Activated naive CD4-positive, alpha-beta T cell treated with anti-CD3 and anti-CD28 coated beads for 36 hours (primary cell): ENCODE measurements at regions not wholly inside any gene's neighbourhood (a gene's known extent, or its start where the extent isn't known, plus 50 kb on each side); places are given as distances from the start of the nearest gene placed in this dataset.

ENCODE experiments used
- CTCF ChIA-PET: fragments of 350-600 bp; sonication (Branson Sonifier 250); formaldehyde crosslinking; loops from one replicate; lab custom pipeline; 2021; ENCODE audit warnings: antibody characterized with exemption; lab: Charles Lee
- DNase-seq: peaks from one replicate; pipeline ENCODE4 v3.0.0-alpha.2; 2020
- H3K27ac Mint-ChIP-seq: one replicate; pipeline ENCODE4 v1.8.0; 2021; ENCODE audit warnings: mild to moderate bottlenecking, mixed read lengths
- H3K27me3 Mint-ChIP-seq: one replicate; pipeline ENCODE4 v1.8.0; 2021; ENCODE audit warnings: low read depth, mixed read lengths
- H3K36me3 Mint-ChIP-seq: one replicate; pipeline ENCODE4 v1.8.0; 2021; ENCODE audit warnings: low read depth, mixed read lengths
- H3K4me1 Mint-ChIP-seq: one replicate; pipeline ENCODE4 v1.8.0; 2021; ENCODE audit warnings: low read depth, mixed read lengths
- H3K4me3 Mint-ChIP-seq: one replicate; pipeline ENCODE4 v1.8.0; 2021; ENCODE audit warnings: mild to moderate bottlenecking, moderate library complexity, mixed read lengths
- H3K9me3 Mint-ChIP-seq: one replicate; pipeline ENCODE4 v1.8.0; 2021; ENCODE audit warnings: mixed read lengths
- intact Hi-C: fragments of 100-400 bp; cut with micrococcal nuclease; formaldehyde crosslinking; loops from one replicate; pipeline ENCODE4 v1.15.1; 2023

GRCh38 chr2:217110550-217110949, 250.7 kb upstream of the TNP1 start:
- Mint-ChIP-seq H3K27ac (no peak overlapping the region), H3K4me3 (no peak overlapping the region), H3K27me3 (peaks cover 4% of the 10 kb centered on the region), H3K9me3 (peaks cover 1% of the 10 kb centered on the region), H3K36me3 (no peaks in the 10 kb centered on the region), H3K4me1 (no peaks in the 10 kb centered on the region)
- DNase-seq = no peak
- CTCF ChIA-PET = no interaction called here
- intact Hi-C loops = no loop called here

DNA sequence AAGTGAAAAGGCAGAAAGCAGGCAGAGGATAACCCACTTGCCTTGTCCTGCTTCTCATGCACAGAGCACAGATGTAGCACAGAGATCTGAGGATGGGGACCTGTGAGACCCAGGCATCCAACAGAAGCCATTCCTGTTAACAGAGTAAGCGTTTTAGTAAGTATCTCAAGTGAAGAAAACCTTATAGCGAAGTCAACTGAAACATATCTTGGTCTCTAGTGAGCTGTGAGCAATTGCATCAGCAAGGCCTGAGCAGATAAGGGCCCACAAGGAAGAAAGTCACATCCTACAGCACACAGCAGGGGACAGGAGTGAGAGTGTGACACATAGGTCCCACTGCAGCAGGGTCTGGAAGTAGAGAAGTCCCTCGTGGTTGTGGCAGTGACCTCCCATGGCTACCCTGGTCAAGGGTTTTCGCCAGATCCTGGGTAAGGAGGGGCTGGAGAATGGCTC, 248.7 kb upstream of the TNP1 start:
- Mint-ChIP-seq H3K27me3 (peaks cover 6% of the 10 kb centered on the region), H3K27ac (no peak overlapping the region), H3K9me3 (peaks cover 1% of the 10 kb centered on the region), H3K36me3 (no peaks in the 10 kb centered on the region), H3K4me3 (no peak overlapping the region), H3K4me1 (no peaks in the 10 kb centered on the region)
- CTCF ChIA-PET = no interaction called here
- intact Hi-C loops = loop anchor here (5.0 kb wide), 1 partner anchor 114 kb away; no protein-coding TSS in a partner anchor
- no peak for DNase-seq

DNA sequence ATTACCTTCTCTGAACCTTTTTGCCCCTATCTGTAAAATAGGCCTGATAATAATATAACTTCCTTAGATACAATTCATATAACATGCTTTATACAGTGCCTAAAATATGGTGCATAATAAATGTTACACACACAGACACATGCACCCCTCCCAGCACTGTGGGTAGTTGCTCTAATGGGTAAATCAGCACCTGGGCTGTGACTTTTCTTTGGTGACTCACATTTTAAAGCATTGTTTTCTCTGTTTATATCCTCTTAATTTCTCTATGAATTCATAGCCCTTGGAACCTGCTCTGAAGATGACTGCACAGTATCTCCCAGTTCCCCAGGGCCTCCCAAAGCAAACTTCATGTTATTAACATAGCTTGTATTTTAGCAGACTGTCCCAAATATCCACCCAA, 248.2 kb upstream of the TNP1 start:
- intact Hi-C loops = loop anchor here (5.0 kb wide), 1 partner anchor 114 kb away; no protein-coding TSS in a partner anchor
- Mint-ChIP-seq H3K4me1 (no peaks in the 10 kb centered on the region), H3K27ac (no peak overlapping the region), H3K27me3 (peaks cover 6% of the 10 kb centered on the region), H3K4me3 (no peak overlapping the region), H3K36me3 (no peaks in the 10 kb centered on the region), H3K9me3 (peaks cover 1% of the 10 kb centered on the region)
- CTCF ChIA-PET = interaction anchor here (0.7 kb wide), 1 partner anchor 344 kb away, joined by 3 read pairs; no protein-coding TSS in a partner anchor
- no peak for DNase-seq

DNA sequence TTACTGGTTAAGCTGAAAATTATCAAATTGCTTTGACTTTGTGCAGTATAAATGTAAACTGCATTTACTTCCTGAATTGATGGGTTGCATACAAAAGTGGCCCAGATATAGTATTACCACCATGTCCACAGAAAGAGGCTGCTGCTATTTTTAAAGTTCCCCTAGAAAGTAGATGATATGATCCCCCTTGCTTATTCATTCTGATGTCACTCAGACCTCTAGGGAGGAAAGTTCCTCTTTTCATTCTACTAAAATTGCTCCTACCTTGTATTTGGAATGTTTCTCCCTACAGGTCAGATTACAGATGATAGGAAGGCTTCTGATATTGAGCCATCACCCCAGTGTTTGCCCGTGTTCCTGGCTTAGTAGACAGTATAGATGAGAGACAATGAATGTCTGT, 247.6 kb upstream of the TNP1 start:
- CTCF ChIA-PET = interaction anchor here (1.0 kb wide), 1 partner anchor 9 kb away, joined by 4 read pairs; no protein-coding TSS in a partner anchor
- H3K4me1 Mint-ChIP-seq = no peaks in the 10 kb centered on the region
- intact Hi-C loops = loop anchor here (5.0 kb wide), 1 partner anchor 115 kb away; no protein-coding TSS in a partner anchor

DNA sequence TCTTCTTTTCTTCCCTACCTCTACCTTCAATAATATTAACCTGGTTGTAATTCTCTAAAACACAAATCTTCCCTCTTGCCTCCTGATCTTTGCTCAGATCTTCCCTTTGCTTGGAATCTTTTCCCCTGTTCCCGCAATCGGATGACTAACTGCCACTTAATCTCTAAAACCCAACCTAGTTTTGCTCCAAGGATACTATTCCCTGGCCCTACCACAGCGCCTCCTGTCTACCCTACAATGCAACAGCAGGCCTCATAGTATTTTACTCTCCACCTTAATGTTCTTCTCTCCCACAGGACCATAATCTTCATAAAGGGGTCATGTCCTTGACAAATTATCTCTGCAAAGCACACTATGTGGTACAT, 246.8 kb upstream of the TNP1 start:
- Mint-ChIP-seq H3K27ac (no peak overlapping the region), H3K4me1 (no peaks in the 10 kb centered on the region), H3K36me3 (no peaks in the 10 kb centered on the region), H3K27me3 (peaks cover 11% of the 10 kb centered on the region), H3K9me3 (peaks cover 1% of the 10 kb centered on the region), H3K4me3 (no peak overlapping the region)
- intact Hi-C loops = loop anchor here (5.0 kb wide), 1 partner anchor 116 kb away; no protein-coding TSS in a partner anchor
- no peak for DNase-seq
- CTCF ChIA-PET = interaction anchor here (0.6 to 1.0 kb wide), 2 partner anchors 10 to 819 kb away, joined by 4 to 5 read pairs; no protein-coding TSS in a partner anchor

More for the DNA sequence above, 247.6 kb upstream of the TNP1 start:
- Mint-ChIP-seq H3K27ac (no peak overlapping the region), H3K27me3 (peaks cover 6% of the 10 kb centered on the region), H3K9me3 (peaks cover 1% of the 10 kb centered on the region), H3K36me3 (no peaks in the 10 kb centered on the region), H3K4me3 (no peak overlapping the region)
- no peak for DNase-seq

- H3K9me3 Mint-ChIP-seq = peaks cover 1% of the 10 kb centered on the region
- CTCF ChIA-PET = interaction anchor here (1.0 kb wide), 2 partner anchors 41 to 406 kb away, joined by 3 read pairs; no protein-coding TSS in a partner anchor
These were observed 246.1 kb upstream of the TNP1 start for GRCh38 chr2:217105733-217106649.

GRCh38 chr2:217103752-217104545, 244.1 kb upstream of the TNP1 start:
- Mint-ChIP-seq H3K27me3 (peaks cover 13% of the 10 kb centered on the region), H3K36me3 (no peaks in the 10 kb centered on the region), H3K4me1 (no peaks in the 10 kb centered on the region), H3K4me3 (no peak overlapping the region), H3K9me3 (no peaks in the 10 kb centered on the region), H3K27ac (no peak overlapping the region)
- CTCF ChIA-PET = interaction anchor here (0.8 kb wide), 1 partner anchor 12 kb away, joined by 3 read pairs; no protein-coding TSS in a partner anchor
- no peak for DNase-seq
- intact Hi-C loops = no loop called here

More at GRCh38 chr2:217105733-217106649, 246.1 kb upstream of the TNP1 start:
- peaks cover 11% of the 10 kb centered on the region for H3K27me3 Mint-ChIP-seq
- H3K4me1 Mint-ChIP-seq = no peaks in the 10 kb centered on the region
- H3K4me3 Mint-ChIP-seq = no peak overlapping the region
- H3K36me3 Mint-ChIP-seq = no peaks in the 10 kb centered on the region
- intact Hi-C loops = loop anchor here (5.0 kb wide), 1 partner anchor 116 kb away; no protein-coding TSS in a partner anchor
- DNase-seq = peak; percentile 27
- H3K27ac Mint-ChIP-seq = no peak overlapping the region

GRCh38 chr2:217102956-217103355, 243.1 kb upstream of the TNP1 start:
- no peaks in the 10 kb centered on the region for H3K36me3 Mint-ChIP-seq
- H3K9me3 Mint-ChIP-seq = no peaks in the 10 kb centered on the region
- CTCF ChIA-PET = no interaction called here
- no peak for DNase-seq
- H3K27me3 Mint-ChIP-seq = peaks cover 14% of the 10 kb centered on the region
- no peak overlapping the region for H3K4me3 Mint-ChIP-seq
- no peaks in the 10 kb centered on the region for H3K4me1 Mint-ChIP-seq
- intact Hi-C loops = no loop called here
- no peak overlapping the region for H3K27ac Mint-ChIP-seq

GRCh38 chr2:217101972-217102371, 242.1 kb upstream of the TNP1 start:
- Mint-ChIP-seq H3K9me3 (no peaks in the 10 kb centered on the region), H3K36me3 (no peaks in the 10 kb centered on the region), H3K4me3 (no peak overlapping the region), H3K27me3 (peaks cover 17% of the 10 kb centered on the region), H3K4me1 (no peaks in the 10 kb centered on the region), H3K27ac (no peak overlapping the region)
- CTCF ChIA-PET = no interaction called here
- intact Hi-C loops = no loop called here
- DNase-seq = no peak

GRCh38 chr2:217099561-217099960, 239.7 kb upstream of the TNP1 start:
- CTCF ChIA-PET = no interaction called here
- peaks cover 9% of the 10 kb centered on the region for H3K4me1 Mint-ChIP-seq
- H3K27me3 Mint-ChIP-seq = peaks cover 21% of the 10 kb centered on the region
- H3K27ac Mint-ChIP-seq = no peak overlapping the region
- no peak for DNase-seq
- H3K9me3 Mint-ChIP-seq = no peaks in the 10 kb centered on the region
- intact Hi-C loops = no loop called here
- H3K36me3 Mint-ChIP-seq = no peaks in the 10 kb centered on the region
- H3K4me3 Mint-ChIP-seq = no peak overlapping the region

GRCh38 chr2:217098435-217098834, 238.6 kb upstream of the TNP1 start:
- H3K4me1 Mint-ChIP-seq = peaks cover 11% of the 10 kb centered on the region
- H3K9me3 Mint-ChIP-seq = no peaks in the 10 kb centered on the region
- no peak for DNase-seq
- H3K27ac Mint-ChIP-seq = no peak overlapping the region
- CTCF ChIA-PET = no interaction called here
- intact Hi-C loops = no loop called here
- no peaks in the 10 kb centered on the region for H3K36me3 Mint-ChIP-seq
- H3K27me3 Mint-ChIP-seq = peaks cover 23% of the 10 kb centered on the region
- H3K4me3 Mint-ChIP-seq = no peak overlapping the region

DNA sequence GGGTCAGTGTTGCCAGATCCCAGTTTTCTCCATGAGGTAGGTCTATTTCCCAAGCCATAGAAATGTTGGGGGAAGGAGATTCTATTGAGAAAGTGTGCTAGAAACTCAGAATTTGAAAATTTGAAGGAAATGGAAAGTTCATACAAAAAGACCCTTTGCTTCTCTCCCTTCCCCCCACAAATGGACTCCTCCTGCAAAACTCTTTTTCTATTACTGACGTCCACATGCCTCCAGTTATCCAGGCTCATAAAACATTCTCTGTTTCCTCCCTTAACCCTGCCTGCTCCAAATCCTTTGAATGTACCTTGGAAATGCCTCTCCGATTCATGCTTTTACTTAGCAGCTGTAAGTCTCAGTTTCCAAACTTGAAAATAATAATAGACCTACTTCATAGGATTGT, 237.5 kb upstream of the TNP1 start:
- intact Hi-C loops = no loop called here
- no peak for DNase-seq
- Mint-ChIP-seq H3K36me3 (no peaks in the 10 kb centered on the region), H3K4me1 (peaks cover 11% of the 10 kb centered on the region), H3K27me3 (peaks cover 26% of the 10 kb centered on the region), H3K27ac (no peak overlapping the region), H3K9me3 (no peaks in the 10 kb centered on the region), H3K4me3 (no peak overlapping the region)
- CTCF ChIA-PET = no interaction called here
